ENCODE measurements at regions not wholly inside any gene's neighbourhood (a gene's known extent, or its start where the extent isn't known, plus 50 kb on each side); places are given as distances from the start of the nearest gene placed in this dataset.

DNA sequence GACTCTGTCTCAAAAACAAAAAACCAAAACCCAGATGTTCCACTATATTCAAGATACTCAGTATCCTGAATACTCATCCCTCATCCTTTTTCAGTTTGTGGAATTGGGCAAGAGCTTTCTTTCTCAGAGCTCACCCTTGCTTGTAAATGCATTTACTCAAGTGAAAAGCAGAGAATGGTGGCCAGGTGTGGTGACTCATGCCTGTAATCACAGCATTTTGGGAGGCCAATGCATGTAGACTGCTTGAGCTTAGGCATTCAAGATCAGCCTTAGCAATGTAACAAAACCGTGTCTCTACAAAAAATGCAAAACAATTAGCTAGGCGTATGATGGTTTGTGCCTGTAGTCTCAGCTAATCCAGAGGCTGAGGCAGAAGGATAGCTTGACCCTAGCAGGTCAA, 553.2 kb upstream of the AMELY start:
- TF ChIP-seq CTCF (conservative IDR thresholded peaks at IDR 0.05; ENCODE audit: low read depth in 2 of 2) = no peak
- TF ChIP-seq REST (IDR thresholded peaks at IDR 0.05; ENCODE audit: unreplicated experiment) = no peak
- TF ChIP-seq EZH2 (IDR thresholded peaks at IDR 0.05; ENCODE audit: low read depth, unreplicated experiment) = no peak
- no peak for TF ChIP-seq POLR2AphosphoS5 (IDR thresholded peaks at IDR 0.05; ENCODE audit: low read depth)
- TF ChIP-seq EZH2phosphoT487 (IDR thresholded peaks at IDR 0.05; ENCODE audit: unreplicated experiment) = no peak
- TF ChIP-seq CREB1 (CRISPR knock-in tag; IDR thresholded peaks at IDR 0.05; ENCODE audit: low read depth) = no peak
- TF ChIP-seq ZNF462 (CRISPR knock-in tag; IDR thresholded peaks at IDR 0.05) = no peak
- no peak for TF ChIP-seq ETS1 (IDR thresholded peaks at IDR 0.05)
- TF ChIP-seq ZNF331 (CRISPR knock-in tag; IDR thresholded peaks at IDR 0.05; ENCODE audit: low read depth) = no peak

Data from GM23338 (cell line).